ENCODE measurements at regions not wholly inside any gene's neighbourhood (a gene's known extent, or its start where the extent isn't known, plus 50 kb on each side); places are given as distances from the start of the nearest gene placed in this dataset.

GRCh38 chr14:22184830-22185168 is 404.2 kb downstream of the DAD1 start:
- Histone ChIP-seq H3K27me3 (replicated peaks in 1 of 4; ENCODE audit: control extremely low read depth in 1 of 4, control insufficient read depth in 3 of 4, insufficient read depth in 4 of 4, low read length in 3 of 4) (peaks cover 0 to 20% (median 11%) of the 10 kb centered on the region in 4 experiments), H3K79me2 (ENCODE audit: control insufficient read depth, insufficient read depth, low read length) (no peaks in the 10 kb centered on the region), H4K20me1 (ENCODE audit: control insufficient read depth, insufficient read depth, low read length, poor library complexity, severe bottlenecking) (no peaks in the 10 kb centered on the region), H3K9me3 (ENCODE audit: control extremely low read depth in 1 of 3, control insufficient read depth in 2 of 3, insufficient read depth in 1 of 3, low read length in 2 of 3) (no peaks in the 10 kb centered on the region), H3K36me3 (replicated peaks in 1 of 2; ENCODE audit: control extremely low read depth in 1 of 2, control insufficient read depth in 1 of 2, extremely low read depth in 1 of 2, insufficient read depth in 2 of 2, low read length in 1 of 2) (no peaks in the 10 kb centered on the region), H3K4me2 (replicated peaks; ENCODE audit: low read depth, low read length, poor library complexity, severe bottlenecking) (no peak overlapping the region), H3K9ac (ENCODE audit: low read length) (no peak overlapping the region), H3K4me3 (ENCODE audit: control extremely low read depth in 1 of 5, extremely low read depth in 1 of 5, insufficient read depth in 1 of 5, low read depth in 2 of 5, low read length in 4 of 5) (no peak overlapping the region), H3K27ac (ENCODE audit: low read length in 2 of 2) (no peak overlapping the region), H2AFZ (ENCODE audit: insufficient read depth, low read depth, low read length, poor library complexity, severe bottlenecking) (no peak overlapping the region), H3K4me1 (ENCODE audit: control insufficient read depth in 2 of 2, insufficient read depth in 2 of 2, low read length in 2 of 2) (no peaks in the 10 kb centered on the region)
- Mint-ChIP-seq H3K27ac (no peak overlapping the region), H3K4me1 (no peaks in the 10 kb centered on the region), H3K27me3 (peaks cover 53% of the 10 kb centered on the region), H3K4me3 (no peak overlapping the region), H3K9me3 (ENCODE audit: insufficient read depth) (no peaks in the 10 kb centered on the region)
- TF ChIP-seq EZH2 (IDR thresholded peaks at IDR 0.05; ENCODE audit: borderline replicate concordance, insufficient read depth, low read depth, low read length, poor library complexity, severe bottlenecking) (no peak), CTCF (IDR thresholded peaks at IDR 0.05) (no peak)
- ATAC-seq (ENCODE audit: low read depth): no peak
- POLR2A ChIA-PET: interaction anchor here (0.7 kb wide), 1 partner anchor 377 kb away, joined by 4 read pairs; no protein-coding TSS in a partner anchor
- no peak for DNase-seq
- CTCF ChIA-PET: interaction anchor here (0.6 kb wide), 1 partner anchor 13 kb away, joined by 3 read pairs; no protein-coding TSS in a partner anchor
- intact Hi-C loops (cut with micrococcal nuclease): no loop called here

- ChIA-PET CTCF (interaction anchor here (0.6 kb wide), 1 partner anchor 13 kb away, joined by 3 read pairs; no protein-coding TSS in a partner anchor), POLR2A (interaction anchor here (0.7 kb wide), 1 partner anchor 378 kb away, joined by 4 read pairs; no protein-coding TSS in a partner anchor)
- no peak overlapping the region for H3K27ac Mint-ChIP-seq
Observed at GRCh38 chr14:22184157-22184829, 404.7 kb downstream of the DAD1 start.

More at GRCh38 chr14:22184157-22184829, 404.7 kb downstream of the DAD1 start:
- no peaks in the 10 kb centered on the region for H3K9me3 ChIP-seq (ENCODE audit: control extremely low read depth in 1 of 3, control insufficient read depth in 2 of 3, insufficient read depth in 1 of 3, low read length in 2 of 3)
- intact Hi-C loops (cut with micrococcal nuclease): no loop called here
- 91% methylated on average over 3 of the region's 7 CpGs for WGBS (ENCODE audit: insufficient coverage)
- no peak overlapping the region for H3K9ac ChIP-seq (ENCODE audit: low read length)
- Mint-ChIP-seq H3K4me3 (no peak overlapping the region), H3K4me1 (no peaks in the 10 kb centered on the region), H3K9me3 (ENCODE audit: insufficient read depth) (no peaks in the 10 kb centered on the region), H3K27me3 (peaks cover 53% of the 10 kb centered on the region)
- H3K36me3 ChIP-seq (replicated peaks in 1 of 2; ENCODE audit: control extremely low read depth in 1 of 2, control insufficient read depth in 1 of 2, extremely low read depth in 1 of 2, insufficient read depth in 2 of 2, low read length in 1 of 2): no peaks in the 10 kb centered on the region
- H3K4me3 ChIP-seq (ENCODE audit: control extremely low read depth in 1 of 5, extremely low read depth in 1 of 5, insufficient read depth in 1 of 5, low read depth in 2 of 5, low read length in 4 of 5): no peak overlapping the region
- H4K20me1 ChIP-seq (ENCODE audit: control insufficient read depth, insufficient read depth, low read length, poor library complexity, severe bottlenecking): no peaks in the 10 kb centered on the region
- no peak for ATAC-seq (ENCODE audit: low read depth)
- peaks cover 0 to 22% (median 14%) of the 10 kb centered on the region in 4 experiments for H3K27me3 ChIP-seq (replicated peaks in 1 of 4; ENCODE audit: control extremely low read depth in 1 of 4, control insufficient read depth in 3 of 4, insufficient read depth in 4 of 4, low read length in 3 of 4)
- H2AFZ ChIP-seq (ENCODE audit: insufficient read depth, low read depth, low read length, poor library complexity, severe bottlenecking): no peak overlapping the region
- H3K4me2 ChIP-seq (replicated peaks; ENCODE audit: low read depth, low read length, poor library complexity, severe bottlenecking): no peak overlapping the region
- no peak overlapping the region for H3K27ac ChIP-seq (ENCODE audit: low read length in 2 of 2)
- DNase-seq: no peak
- no peak for TF ChIP-seq CTCF (IDR thresholded peaks at IDR 0.05)
- TF ChIP-seq EZH2 (IDR thresholded peaks at IDR 0.05; ENCODE audit: borderline replicate concordance, insufficient read depth, low read depth, low read length, poor library complexity, severe bottlenecking): no peak
- no peaks in the 10 kb centered on the region for H3K4me1 ChIP-seq (ENCODE audit: control insufficient read depth in 2 of 2, insufficient read depth in 2 of 2, low read length in 2 of 2)
- no peaks in the 10 kb centered on the region for H3K79me2 ChIP-seq (ENCODE audit: control insufficient read depth, insufficient read depth, low read length)
